Endothelial cell of umbilical vein (primary cell): ENCODE measurements at regions not wholly inside any gene's neighbourhood (a gene's known extent, or its start where the extent isn't known, plus 50 kb on each side); places are given as distances from the start of the nearest gene placed in this dataset.

Experiments
- BruUV-seq: library from RNA; stranded (reverse); fragments of 400-500 nt; replicated peaks from 2 replicates; lab custom pipeline; 2021; lab: Mats Ljungman, UMichigan
- CTCF ChIA-PET: fragments of 300-600, 350-600 bp; sonication (Branson Sonifier 250); formaldehyde crosslinking; loops from one replicate; lab custom pipeline; 2021; ENCODE audit warnings: antibody characterized with exemption, inconsistent platforms; lab: Charles Lee
- POLR2A ChIA-PET: fragments of 300-600, 350-600 bp; sonication (Branson Sonifier 250); formaldehyde crosslinking; loops from one replicate; lab custom pipeline; 2021; ENCODE audit warnings: antibody characterized with exemption, inconsistent platforms; lab: Charles Lee
- DNase-seq: peaks from one replicate; pipeline ENCODE4 v3.0.0-alpha.2; 2011; ENCODE audit warnings: low read depth, low spot score
- FAIRE-seq: peaks from 2 replicates; lab custom pipeline; 2011; peaks lifted over from hg19 to GRCh38; lab: Jason Lieb, UNC
- H2AFZ ChIP-seq: 2 replicates; pipeline ENCODE4 v1.6.0; 2012; ENCODE audit warnings: low read depth, low read length, control low read depth, inconsistent platforms
- H3K27ac ChIP-seq: 2 replicates; pipeline ENCODE4 v1.5.1; 2011; ENCODE audit warnings: low read depth, mild to moderate bottlenecking, control low read depth, low read length, moderate library complexity; ENCODE audit not compliant: insufficient read depth
- H3K27me3 ChIP-seq, 2 experiments: 2 replicates each; pipeline versions ENCODE4 v1.6.0 to v1.6.1; 2011; ENCODE audit warnings: low read length in 2 of 2, mixed read lengths in 1 of 2; ENCODE audit not compliant: control insufficient read depth in 2 of 2, insufficient read depth in 2 of 2
- H3K36me3 ChIP-seq, 2 experiments: 2 replicates in 1 of 2; 3 replicates in 1 of 2; pipeline ENCODE4 v1.5.1; 2011; ENCODE audit warnings: low read length in 2 of 2, mild to moderate bottlenecking in 1 of 2, moderate library complexity in 1 of 2; ENCODE audit not compliant: control insufficient read depth in 2 of 2, insufficient read depth in 2 of 2; ENCODE audit errors: extremely low read depth in 1 of 2
- H3K4me1 ChIP-seq: 3 replicates; pipeline ENCODE4 v1.5.1; 2011; ENCODE audit warnings: mild to moderate bottlenecking, low read length; ENCODE audit not compliant: control insufficient read depth, insufficient read depth; ENCODE audit errors: extremely low read depth
- H3K4me2 ChIP-seq: 2 replicates; pipeline ENCODE4 v1.6.1; 2011; ENCODE audit warnings: low read length, control low read depth, mixed read lengths; ENCODE audit not compliant: insufficient read depth
- H3K4me3 ChIP-seq, 3 experiments: fragments of 200-600 bp in 1 of 3; sonication (generic), shearing (Covaris generic) in 1 of 3; replicated peaks in 1 of 3; 2 replicates each; pipeline ENCODE4 v1.5.1; 2011 to 2016; ENCODE audit warnings: control low read depth in 3 of 3, low read length in 3 of 3, mild to moderate bottlenecking in 2 of 3, inconsistent platforms in 1 of 3, low read depth in 1 of 3, moderate library complexity in 1 of 3; ENCODE audit not compliant: insufficient read depth in 1 of 3
- H3K79me2 ChIP-seq: 2 replicates; pipeline ENCODE4 v1.6.0; 2012; ENCODE audit warnings: low read length, inconsistent platforms; ENCODE audit not compliant: control insufficient read depth, insufficient read depth
- H3K9ac ChIP-seq: replicated peaks from 2 replicates; pipeline ENCODE3; 2011; ENCODE audit warnings: low read length, control low read depth; ENCODE audit not compliant: insufficient read depth; ENCODE audit errors: extremely low read depth
- H3K9me1 ChIP-seq: replicated peaks from 3 replicates; pipeline ENCODE4 v1.6.0; 2011; ENCODE audit warnings: mild to moderate bottlenecking, low read length; ENCODE audit not compliant: control insufficient read depth, insufficient read depth; ENCODE audit errors: extremely low read depth
- H3K9me3 ChIP-seq: replicated peaks from 2 replicates; pipeline ENCODE4 v1.5.1; 2012; ENCODE audit warnings: low read length, inconsistent platforms; ENCODE audit not compliant: control insufficient read depth, insufficient read depth
- H4K20me1 ChIP-seq: replicated peaks from 2 replicates; pipeline ENCODE3; 2011; ENCODE audit warnings: mild to moderate bottlenecking, low read length; ENCODE audit not compliant: control insufficient read depth, insufficient read depth; ENCODE audit errors: extremely low read depth
- EZH2 ChIP-seq: IDR thresholded peaks from 2 replicates; pipeline ENCODE4 v1.6.1; 2012; ENCODE audit warnings: borderline replicate concordance, low read depth, mild to moderate bottlenecking, moderate library complexity, low read length, inconsistent platforms; ENCODE audit not compliant: severe bottlenecking
- FOS ChIP-seq: IDR thresholded peaks from 2 replicates; pipeline ENCODE4 v1.6.1; 2011; ENCODE audit warnings: mild to moderate bottlenecking, low read length, moderate library complexity, borderline replicate concordance; ENCODE audit not compliant: insufficient read depth
- GATA2 ChIP-seq: IDR thresholded peaks from 2 replicates; pipeline ENCODE4 v1.7.0; 2011; ENCODE audit warnings: low read depth, mild to moderate bottlenecking, moderate library complexity, mixed read lengths, low read length; ENCODE audit not compliant: insufficient read length, insufficient read depth
- JUN ChIP-seq: IDR thresholded peaks from 2 replicates; pipeline ENCODE4 v1.6.1; 2011; ENCODE audit warnings: borderline replicate concordance, low read depth; ENCODE audit not compliant: insufficient read length, insufficient read depth
- MYC ChIP-seq: IDR thresholded peaks from one replicate; pipeline ENCODE4 v1.6.1; 2011; ENCODE audit warnings: mild to moderate bottlenecking, low read depth, low read length
- POLR2A ChIP-seq: IDR thresholded peaks from 2 replicates; pipeline ENCODE4 v1.6.1; 2012; ENCODE audit warnings: low read depth, mild to moderate bottlenecking, control low read depth, low read length
- POLR2AphosphoS5 ChIP-seq: IDR thresholded peaks from 2 replicates; pipeline ENCODE4 v1.6.1; 2012; ENCODE audit warnings: low read depth, mild to moderate bottlenecking, control low read depth, low read length, moderate library complexity; ENCODE audit not compliant: insufficient read depth
- dilution Hi-C: fragments of 300-500 bp; cut with MboI; formaldehyde crosslinking; loops from one replicate; pipeline ENCODE4 v1.15.0; 2019; ENCODE audit warnings: low sequenced_read_pairs; ENCODE audit not compliant: extremely low pct_ligation_motif_present
- intact Hi-C: fragments of 100-400 bp; cut with micrococcal nuclease; formaldehyde crosslinking; loops from one replicate; pipeline ENCODE4 v1.10.0; 2022
- TF ChIP-seq, protein P1 (sequence below): IDR thresholded peaks from 2 replicates; pipeline ENCODE4 v1.6.1; 2011; ENCODE audit not compliant: insufficient read depth, insufficient read length
- TF ChIP-seq, protein P2 (sequence below), 2 donors: IDR thresholded peaks; 1 replicate in 1 of 2; 2 replicates in 1 of 2; pipeline ENCODE4 v1.5.1; 2011; ENCODE audit warnings: low read length in 2 of 2, mild to moderate bottlenecking in 2 of 2, moderate library complexity in 2 of 2, control low read depth in 1 of 2, inconsistent platforms in 1 of 2, low read depth in 1 of 2; ENCODE audit not compliant: insufficient read depth in 1 of 2; ENCODE audit errors: extremely low read depth in 1 of 2

DNA sequence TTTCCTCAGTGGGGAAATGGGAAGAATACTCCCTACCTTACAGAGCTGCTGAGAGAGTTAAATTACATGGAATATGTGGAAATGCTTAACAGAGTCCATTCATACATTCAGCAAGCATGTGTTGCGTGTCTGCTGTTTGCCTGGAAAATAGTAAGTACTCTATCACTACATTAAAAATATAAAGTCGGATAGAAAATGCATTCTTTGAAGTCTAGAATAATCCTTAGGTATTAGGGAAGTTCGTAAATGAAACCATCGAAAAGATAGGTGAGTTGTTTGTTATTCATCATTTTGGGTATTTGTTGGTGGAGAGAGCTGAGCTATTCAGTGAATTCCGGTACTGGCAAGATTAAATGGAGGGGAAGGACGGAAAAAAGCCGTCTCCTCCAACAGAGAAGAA, 200.1 kb downstream of the OPA1 start:
- intact Hi-C loops, result no loop called here
- H3K4me3 ChIP-seq, result no peak overlapping the region
- POLR2A ChIA-PET, result no interaction called here
- H3K27ac ChIP-seq, result no peak overlapping the region
- H4K20me1 ChIP-seq, result no peaks in the 10 kb centered on the region
- no peak overlapping the region for H2AFZ ChIP-seq
- H3K9me1 ChIP-seq, result no peaks in the 10 kb centered on the region
- TF ChIP-seq MYC (no peak), POLR2A (no peak), JUN (no peak), EZH2 (no peak), FOS (no peak), POLR2AphosphoS5 (no peak), GATA2 (no peak)
- TF ChIP-seq, protein P1, sequence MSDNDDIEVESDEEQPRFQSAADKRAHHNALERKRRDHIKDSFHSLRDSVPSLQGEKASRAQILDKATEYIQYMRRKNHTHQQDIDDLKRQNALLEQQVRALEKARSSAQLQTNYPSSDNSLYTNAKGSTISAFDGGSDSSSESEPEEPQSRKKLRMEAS, result no peak
- TF ChIP-seq, protein P2, sequence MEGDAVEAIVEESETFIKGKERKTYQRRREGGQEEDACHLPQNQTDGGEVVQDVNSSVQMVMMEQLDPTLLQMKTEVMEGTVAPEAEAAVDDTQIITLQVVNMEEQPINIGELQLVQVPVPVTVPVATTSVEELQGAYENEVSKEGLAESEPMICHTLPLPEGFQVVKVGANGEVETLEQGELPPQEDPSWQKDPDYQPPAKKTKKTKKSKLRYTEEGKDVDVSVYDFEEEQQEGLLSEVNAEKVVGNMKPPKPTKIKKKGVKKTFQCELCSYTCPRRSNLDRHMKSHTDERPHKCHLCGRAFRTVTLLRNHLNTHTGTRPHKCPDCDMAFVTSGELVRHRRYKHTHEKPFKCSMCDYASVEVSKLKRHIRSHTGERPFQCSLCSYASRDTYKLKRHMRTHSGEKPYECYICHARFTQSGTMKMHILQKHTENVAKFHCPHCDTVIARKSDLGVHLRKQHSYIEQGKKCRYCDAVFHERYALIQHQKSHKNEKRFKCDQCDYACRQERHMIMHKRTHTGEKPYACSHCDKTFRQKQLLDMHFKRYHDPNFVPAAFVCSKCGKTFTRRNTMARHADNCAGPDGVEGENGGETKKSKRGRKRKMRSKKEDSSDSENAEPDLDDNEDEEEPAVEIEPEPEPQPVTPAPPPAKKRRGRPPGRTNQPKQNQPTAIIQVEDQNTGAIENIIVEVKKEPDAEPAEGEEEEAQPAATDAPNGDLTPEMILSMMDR (IDR thresholded peaks at IDR 0.05; ENCODE audit: extremely low read depth in 1 of 2, insufficient read depth in 1 of 2, low read depth in 1 of 2, low read length in 2 of 2), result no peak
- CTCF ChIA-PET, result interaction anchor here (1.8 to 2.7 kb wide), 3 partner anchors 12 to 523 kb away, joined by 7 to 15 read pairs (median 7); no protein-coding TSS in a partner anchor
- no TSS peak for BruUV-seq
- no peaks in the 10 kb centered on the region for H3K9me3 ChIP-seq
- H3K36me3 ChIP-seq, result no peaks in the 10 kb centered on the region
- H3K4me1 ChIP-seq, result peaks cover 3% of the 10 kb centered on the region
- no peak overlapping the region for H3K9ac ChIP-seq
- FAIRE-seq (no peak), DNase-seq (no peak)
- no peaks in the 10 kb centered on the region for H3K79me2 ChIP-seq
- H3K4me2 ChIP-seq, result no peak overlapping the region
- H3K27me3 ChIP-seq, result peaks cover 0 to 2% of the 10 kb centered on the region in 2 experiments
- dilution Hi-C loops, result no loop called here
